Esophagus squamous epithelium (tissue), 5 donors: ENCODE measurements at regions not wholly inside any gene's neighbourhood (a gene's known extent, or its start where the extent isn't known, plus 50 kb on each side); places are given as distances from the start of the nearest gene placed in this dataset.

Source experiments
- DNase-seq: peaks from one replicate; lab custom pipeline; 2025; lab: John Stamatoyannopoulos, UW
- H3K27ac ChIP-seq, 4 donors: fragments of 200-600 bp; sonication (generic); one replicate each; pipeline ENCODE4 v1.5.1; 2016 to 2019; ENCODE audit warnings: mild to moderate bottlenecking in 1 of 4
- H3K27me3 ChIP-seq, 4 donors: fragments of 200-600 bp; sonication (generic); 1 replicate in 3 of 4; 2 replicates in 1 of 4; pipeline versions ENCODE4 v1.5.1 to v1.6.0; 2017 to 2021; ENCODE audit warnings: antibody characterized with exemption in 1 of 4
- H3K36me3 ChIP-seq, 3 donors: fragments of 200-600 bp; sonication (generic); one replicate each; pipeline ENCODE4 v1.5.1; 2016 to 2019
- H3K4me1 ChIP-seq, 3 donors: fragments of 200-600 bp; sonication (generic); one replicate each; pipeline ENCODE4 v1.5.1; 2017 to 2019
- H3K4me3 ChIP-seq, 4 donors: fragments of 200-600 bp; sonication (generic); 1 replicate in 3 of 4; 2 replicates in 1 of 4; pipeline ENCODE4 v1.5.1; 2016 to 2019; ENCODE audit warnings: mild to moderate bottlenecking in 2 of 4, moderate library complexity in 1 of 4
- H3K9me3 ChIP-seq, 3 donors: fragments of 200-600 bp; sonication (generic); one replicate each; pipeline ENCODE4 v1.5.1; 2016 to 2019
- CTCF ChIP-seq, 6 experiments: fragments of 450-650 bp in 4 of 6; fragments of 200-600 bp in 2 of 6; sonication (generic) in 2 of 6; IDR thresholded peaks; one replicate each; pipeline ENCODE4 v1.5.1; 2016 to 2019; ENCODE audit warnings: antibody characterized with exemption in 6 of 6, mild to moderate bottlenecking in 4 of 6, moderate library complexity in 4 of 6
- POLR2A ChIP-seq, 4 donors: fragments of 450-650 bp; IDR thresholded peaks; one replicate each; pipeline ENCODE4 v1.6.1; 2017; ENCODE audit warnings: antibody characterized with exemption in 4 of 4, mild to moderate bottlenecking in 4 of 4, moderate library complexity in 3 of 4
- WGBS, 2 donors: methylation state at CpG; one replicate each; pipeline ENCODE4 v1.1.5; 2018; 5-methylcytosine and 5-hydroxymethylcytosine counted together
- intact Hi-C: fragments of 100-400 bp; cut with DNase I; formaldehyde crosslinking; loops from one replicate; pipeline ENCODE4 v1.15.0; 2022
- donor health status: DM: yes; HTN: yes; CAD: no.

DNA sequence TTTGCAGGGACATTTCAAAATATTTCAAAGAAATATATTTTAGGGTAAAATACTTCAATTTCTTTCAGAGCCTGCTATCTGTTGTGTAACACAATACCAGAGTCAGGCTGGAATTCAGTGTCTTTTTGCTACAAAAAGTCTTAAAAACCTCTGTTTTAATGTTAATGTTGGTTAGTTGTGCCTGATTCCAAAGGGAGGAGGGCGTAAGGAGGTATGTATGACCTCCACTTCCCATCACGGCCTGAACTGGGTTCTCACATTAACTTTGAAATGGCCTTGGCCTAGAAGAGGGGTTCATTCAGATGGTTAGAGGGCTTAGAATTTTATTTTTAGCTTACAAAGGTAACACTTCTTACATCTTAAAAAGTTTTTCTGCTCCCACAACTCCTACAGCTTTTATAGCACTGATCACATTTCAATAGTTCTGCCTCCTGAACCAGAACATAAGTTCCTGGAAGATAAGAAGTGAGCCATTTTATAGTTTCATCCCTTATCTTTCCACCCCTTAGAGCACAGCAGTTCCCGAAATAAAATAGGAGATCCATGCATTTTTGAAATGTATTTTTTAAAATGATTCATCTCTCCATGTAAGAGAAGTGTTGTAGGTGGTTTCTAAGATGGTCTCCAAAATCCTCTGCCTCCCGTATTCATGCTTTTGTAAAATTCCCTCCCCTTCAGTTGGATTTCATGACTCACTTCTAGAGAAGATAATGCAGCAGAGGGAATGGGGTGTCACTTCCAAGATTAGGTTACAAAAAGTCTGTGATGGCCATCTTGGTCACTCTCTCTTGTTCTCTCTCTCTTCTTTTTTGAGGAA lies 543.1 kb upstream of the NECTIN3 start:
- Histone ChIP-seq H3K9me3 (no peaks in the 10 kb centered on the region), H3K36me3 (no peaks in the 10 kb centered on the region), H3K4me1 (no peaks in the 10 kb centered on the region), H3K27ac (no peak overlapping the region), H3K4me3 (no peak overlapping the region), H3K27me3 (no peaks in the 10 kb centered on the region)
- no peak for DNase-seq
- no peak for TF ChIP-seq CTCF (IDR thresholded peaks at IDR 0.05)
- no peak for TF ChIP-seq POLR2A (IDR thresholded peaks at IDR 0.05)
- WGBS, 2 donors: 65 to 80% methylated on average over 4 of the region's 4 CpGs
- intact Hi-C loops: no loop called here

DNA sequence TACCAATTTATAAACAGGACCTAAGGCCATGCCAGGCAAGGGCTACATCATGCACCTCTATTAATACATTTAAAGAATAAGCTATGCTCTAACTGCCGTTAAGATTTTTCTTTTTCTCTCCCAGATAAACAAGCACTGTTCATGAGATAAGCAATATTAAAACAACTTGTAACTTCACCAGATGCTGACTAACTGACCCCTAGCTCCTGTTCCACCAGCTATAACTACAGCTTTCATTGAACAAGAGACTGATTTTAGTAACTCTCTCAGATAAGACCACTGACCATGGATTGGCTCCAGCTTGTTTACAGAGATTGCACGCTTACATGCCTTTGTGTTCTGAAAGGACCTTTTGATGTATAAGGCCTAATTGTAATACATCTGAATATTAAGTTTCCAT lies 540.7 kb upstream of the NECTIN3 start:
- H3K27me3 ChIP-seq: no peaks in the 10 kb centered on the region
- no peak overlapping the region for H3K27ac ChIP-seq
- TF ChIP-seq CTCF (IDR thresholded peaks at IDR 0.05) (no peak), POLR2A (IDR thresholded peaks at IDR 0.05) (no peak)
- H3K4me1 ChIP-seq: no peaks in the 10 kb centered on the region
- H3K4me3 ChIP-seq: no peak overlapping the region
- no peaks in the 10 kb centered on the region for H3K9me3 ChIP-seq
- no peaks in the 10 kb centered on the region for H3K36me3 ChIP-seq
- intact Hi-C loops: no loop called here
- 83 to 84% methylated on average over 2 of the region's 2 CpGs for WGBS, 2 donors
- DNase-seq: no peak

- intact Hi-C loops: no loop called here
- H3K27me3 ChIP-seq: no peaks in the 10 kb centered on the region
- no peaks in the 10 kb centered on the region for H3K9me3 ChIP-seq
- H3K27ac ChIP-seq: no peak overlapping the region
- H3K4me1 ChIP-seq: no peaks in the 10 kb centered on the region
- TF ChIP-seq CTCF (IDR thresholded peaks at IDR 0.05) (no peak), POLR2A (IDR thresholded peaks at IDR 0.05) (no peak)
- no peak overlapping the region for H3K4me3 ChIP-seq
- no peak for DNase-seq
- no peaks in the 10 kb centered on the region for H3K36me3 ChIP-seq
Measured at GRCh38 chr3:110533089-110533488, 538.5 kb upstream of the NECTIN3 start.

- WGBS, 2 donors: 49 to 60% methylated on average over 3 of the region's 3 CpGs
- TF ChIP-seq POLR2A (IDR thresholded peaks at IDR 0.05) (no peak), CTCF (IDR thresholded peaks at IDR 0.05) (no peak)
Measured at GRCh38 chr3:110542552-110543150, 529.0 kb upstream of the NECTIN3 start.

GRCh38 chr3:110544730-110545129 lies 526.9 kb upstream of the NECTIN3 start:
- Histone ChIP-seq H3K36me3 (no peaks in the 10 kb centered on the region), H3K27me3 (no peaks in the 10 kb centered on the region), H3K9me3 (no peaks in the 10 kb centered on the region), H3K27ac (no peak overlapping the region), H3K4me1 (no peaks in the 10 kb centered on the region), H3K4me3 (no peak overlapping the region)
- WGBS, 2 donors: 82 to 91% methylated on average over 1 of the region's 1 CpG
- intact Hi-C loops: no loop called here
- DNase-seq: no peak
- TF ChIP-seq CTCF (IDR thresholded peaks at IDR 0.05) (no peak), POLR2A (IDR thresholded peaks at IDR 0.05) (no peak)

More at GRCh38 chr3:110542552-110543150, 529.0 kb upstream of the NECTIN3 start:
- H3K4me3 ChIP-seq: no peak overlapping the region
- no peaks in the 10 kb centered on the region for H3K9me3 ChIP-seq
- intact Hi-C loops: no loop called here
- no peaks in the 10 kb centered on the region for H3K4me1 ChIP-seq
- no peak overlapping the region for H3K27ac ChIP-seq
- DNase-seq: no peak
- no peaks in the 10 kb centered on the region for H3K36me3 ChIP-seq
- H3K27me3 ChIP-seq: no peaks in the 10 kb centered on the region
